Ascending aorta (tissue), 2 donors: ENCODE measurements at regions not wholly inside any gene's neighbourhood (a gene's known extent, or its start where the extent isn't known, plus 50 kb on each side); places are given as distances from the start of the nearest gene placed in this dataset.

Experiments
- DNase-seq, 2 donors: peaks; one replicate each; pipeline ENCODE4 v3.0.0-alpha.2; 2019; ENCODE audit warnings: low spot score in 2 of 2
- H3K27ac ChIP-seq, 2 donors: fragments of 200-600 bp; sonication (generic); one replicate each; pipeline ENCODE4 v1.5.1; 2016 to 2017; ENCODE audit warnings: mild to moderate bottlenecking in 1 of 2
- H3K27me3 ChIP-seq: fragments of 200-600 bp; sonication (generic); one replicate; pipeline ENCODE4 v1.5.1; 2017
- H3K36me3 ChIP-seq, 2 donors: fragments of 200-600 bp; sonication (generic); one replicate each; pipeline ENCODE4 v1.5.1; 2016
- H3K4me1 ChIP-seq, 2 donors: fragments of 200-600 bp; sonication (generic); one replicate each; pipeline ENCODE4 v1.5.1; 2016 to 2017; ENCODE audit warnings: mild to moderate bottlenecking in 1 of 2
- H3K4me3 ChIP-seq, 2 donors: fragments of 200-600 bp; sonication (generic); one replicate each; pipeline ENCODE4 v1.5.1; 2016 to 2017; ENCODE audit warnings: mild to moderate bottlenecking in 1 of 2
- H3K9me3 ChIP-seq, 2 donors: fragments of 200-600 bp; sonication (generic); one replicate each; pipeline ENCODE4 v1.5.1; 2016
- CTCF ChIP-seq, 3 experiments: fragments of 200-600 bp in 2 of 3; fragments of 450-650 bp in 1 of 3; sonication (generic) in 2 of 3; IDR thresholded peaks; one replicate each; pipeline ENCODE4 v1.5.1; 2016 to 2019; ENCODE audit warnings: antibody characterized with exemption in 3 of 3, mild to moderate bottlenecking in 1 of 3, moderate library complexity in 1 of 3
- intact Hi-C: fragments of 100-400 bp; cut with DNase I; formaldehyde crosslinking; loops from one replicate; pipeline ENCODE4 v1.15.1; 2023

- no peak for TF ChIP-seq CTCF (IDR thresholded peaks at IDR 0.05)
- Histone ChIP-seq H3K27me3 (no peaks in the 10 kb centered on the region), H3K4me1 (no peaks in the 10 kb centered on the region), H3K4me3 (no peak overlapping the region), H3K36me3 (no peaks in the 10 kb centered on the region), H3K27ac (no peak overlapping the region), H3K9me3 (no peaks in the 10 kb centered on the region)
- intact Hi-C loops, result no loop called here
- no peak for DNase-seq
Observed at GRCh38 chr20:41800040-41800439, 181.9 kb upstream of the CHD6 start.

GRCh38 chr20:41798930-41799502 lies 180.8 kb upstream of the CHD6 start:
- Histone ChIP-seq H3K9me3 (no peaks in the 10 kb centered on the region), H3K27ac (no peak overlapping the region), H3K36me3 (no peaks in the 10 kb centered on the region), H3K4me1 (no peaks in the 10 kb centered on the region), H3K27me3 (no peaks in the 10 kb centered on the region), H3K4me3 (no peak overlapping the region)
- intact Hi-C loops, result no loop called here
- no peak for TF ChIP-seq CTCF (IDR thresholded peaks at IDR 0.05)
- no peak for DNase-seq

DNA sequence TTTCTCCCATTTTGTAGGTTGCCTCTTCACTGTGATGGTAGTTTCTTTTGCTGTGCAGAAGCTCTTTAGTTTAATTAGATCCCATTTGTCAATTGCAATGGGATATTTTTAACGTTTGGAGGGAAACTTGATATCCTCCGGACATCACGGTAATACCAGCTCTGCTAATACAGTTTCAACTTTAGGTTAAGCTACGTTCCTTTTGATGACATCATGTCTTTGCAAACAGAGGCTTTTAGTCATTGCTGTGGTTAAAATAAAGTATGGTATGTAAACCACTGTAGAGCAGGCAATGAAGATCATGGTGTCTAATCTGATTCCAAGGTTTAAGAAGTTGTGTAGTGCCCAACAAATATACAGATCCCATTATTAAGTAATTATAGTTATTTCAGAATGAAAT lies 168.0 kb upstream of the CHD6 start:
- H3K4me3 ChIP-seq, result no peak overlapping the region
- intact Hi-C loops, result no loop called here
- no peaks in the 10 kb centered on the region for H3K36me3 ChIP-seq
- H3K9me3 ChIP-seq, result no peaks in the 10 kb centered on the region
- H3K27me3 ChIP-seq, result no peaks in the 10 kb centered on the region
- no peak overlapping the region for H3K27ac ChIP-seq
- DNase-seq, result no peak
- no peaks in the 10 kb centered on the region for H3K4me1 ChIP-seq
- no peak for TF ChIP-seq CTCF (IDR thresholded peaks at IDR 0.05)

- H3K4me3 ChIP-seq, result no peak overlapping the region
- H3K4me1 ChIP-seq, result no peaks in the 10 kb centered on the region
- H3K27me3 ChIP-seq, result no peaks in the 10 kb centered on the region
- H3K36me3 ChIP-seq, result no peaks in the 10 kb centered on the region
- H3K27ac ChIP-seq, result no peak overlapping the region
- H3K9me3 ChIP-seq, result no peaks in the 10 kb centered on the region
- no peak for TF ChIP-seq CTCF (IDR thresholded peaks at IDR 0.05)
- intact Hi-C loops, result no loop called here
- DNase-seq, result no peak
Observed at GRCh38 chr20:41784209-41784958, 166.2 kb upstream of the CHD6 start.

GRCh38 chr20:41783423-41784208 lies 165.4 kb upstream of the CHD6 start:
- no peak overlapping the region for H3K4me3 ChIP-seq
- no peaks in the 10 kb centered on the region for H3K27me3 ChIP-seq
- no peaks in the 10 kb centered on the region for H3K36me3 ChIP-seq
- intact Hi-C loops, result no loop called here
- DNase-seq, result no peak
- H3K9me3 ChIP-seq, result no peaks in the 10 kb centered on the region
- H3K4me1 ChIP-seq, result no peaks in the 10 kb centered on the region
- no peak overlapping the region for H3K27ac ChIP-seq
- no peak for TF ChIP-seq CTCF (IDR thresholded peaks at IDR 0.05)
